Glutamatergic neuron (in vitro differentiated cells): ENCODE measurements at regions not wholly inside any gene's neighbourhood (a gene's known extent, or its start where the extent isn't known, plus 50 kb on each side); places are given as distances from the start of the nearest gene placed in this dataset.

Experiments used
- DNase-seq: peaks from one replicate; pipeline ENCODE4 v3.0.0; 2022
- H3K27ac Mint-ChIP-seq: one replicate; pipeline ENCODE4 v1.8.0; 2020; ENCODE audit warnings: mild to moderate bottlenecking, mixed read lengths, inconsistent platforms; ENCODE audit not compliant: unreplicated experiment
- H3K27me3 Mint-ChIP-seq: one replicate; pipeline ENCODE4 v1.8.0; 2020; ENCODE audit warnings: mild to moderate bottlenecking, moderate library complexity, mixed read lengths, inconsistent platforms; ENCODE audit not compliant: unreplicated experiment
- H3K36me3 Mint-ChIP-seq: one replicate; pipeline ENCODE4 v1.8.0; 2020; ENCODE audit warnings: mild to moderate bottlenecking, mixed read lengths, inconsistent platforms; ENCODE audit not compliant: unreplicated experiment
- H3K4me1 Mint-ChIP-seq: one replicate; pipeline ENCODE4 v1.8.0; 2020; ENCODE audit warnings: mild to moderate bottlenecking, low read depth, mixed read lengths, inconsistent platforms; ENCODE audit not compliant: unreplicated experiment
- H3K4me3 Mint-ChIP-seq: one replicate; pipeline ENCODE4 v1.8.0; 2020; ENCODE audit warnings: mild to moderate bottlenecking, mixed read lengths, inconsistent platforms; ENCODE audit not compliant: unreplicated experiment
- H3K9me3 Mint-ChIP-seq: one replicate; pipeline ENCODE4 v1.8.0; 2020; ENCODE audit warnings: mild to moderate bottlenecking, moderate library complexity, mixed read lengths, inconsistent platforms; ENCODE audit not compliant: unreplicated experiment
- CTCF ChIP-seq: fragments of 200-600 bp; sonication (generic); IDR thresholded peaks from one replicate; pipeline ENCODE4 v1.5.0; 2021; ENCODE audit not compliant: partially characterized antibody, unreplicated experiment

- DNase-seq = no peak
- H3K4me1 Mint-ChIP-seq = no peaks in the 10 kb centered on the region
- H3K9me3 Mint-ChIP-seq = peaks cover 3% of the 10 kb centered on the region
- H3K36me3 Mint-ChIP-seq = no peaks in the 10 kb centered on the region
- no peak overlapping the region for H3K27ac Mint-ChIP-seq
- no peak overlapping the region for H3K4me3 Mint-ChIP-seq
- no peaks in the 10 kb centered on the region for H3K27me3 Mint-ChIP-seq
- no peak for TF ChIP-seq CTCF
These were observed 100.9 kb downstream of the RIPK4 start for GRCh38 chr21:41665766-41666595.

- DNase-seq = no peak
- Mint-ChIP-seq H3K36me3 (no peaks in the 10 kb centered on the region), H3K4me3 (no peak overlapping the region), H3K27me3 (no peaks in the 10 kb centered on the region), H3K9me3 (peaks cover 3% of the 10 kb centered on the region), H3K27ac (no peak overlapping the region), H3K4me1 (no peaks in the 10 kb centered on the region)
- no peak for TF ChIP-seq CTCF
These were observed 101.7 kb downstream of the RIPK4 start for GRCh38 chr21:41664881-41665765.

- Mint-ChIP-seq H3K27me3 (peaks cover 2% of the 10 kb centered on the region), H3K4me1 (no peaks in the 10 kb centered on the region), H3K36me3 (no peaks in the 10 kb centered on the region), H3K4me3 (no peak overlapping the region), H3K27ac (no peak overlapping the region), H3K9me3 (peaks cover 3% of the 10 kb centered on the region)
- no peak for TF ChIP-seq CTCF
- no peak for DNase-seq
These were observed 102.8 kb downstream of the RIPK4 start for GRCh38 chr21:41663805-41664788.

GRCh38 chr21:41662761-41663160, 104.1 kb downstream of the RIPK4 start:
- H3K4me1 Mint-ChIP-seq = no peaks in the 10 kb centered on the region
- peaks cover 2% of the 10 kb centered on the region for H3K27me3 Mint-ChIP-seq
- H3K27ac Mint-ChIP-seq = no peak overlapping the region
- H3K4me3 Mint-ChIP-seq = no peak overlapping the region
- no peak for DNase-seq
- no peak for TF ChIP-seq CTCF
- H3K36me3 Mint-ChIP-seq = no peaks in the 10 kb centered on the region
- H3K9me3 Mint-ChIP-seq = peaks cover 3% of the 10 kb centered on the region
